Neuronal stem cell (in vitro differentiated cells): ENCODE measurements at regions not wholly inside any gene's neighbourhood (a gene's known extent, or its start where the extent isn't known, plus 50 kb on each side); places are given as distances from the start of the nearest gene placed in this dataset.

Experiments
- DNase-seq: peaks from one replicate; pipeline ENCODE4 v3.0.0-alpha.2; 2013; ENCODE audit warnings: low spot score
- H2AFZ ChIP-seq: one replicate; pipeline ENCODE4 v1.6.1; 2013; ENCODE audit warnings: mild to moderate bottlenecking, low read length, inconsistent platforms
- H2AK5ac ChIP-seq: 2 replicates; pipeline ENCODE4 v1.6.1; 2013; ENCODE audit warnings: low read depth, mild to moderate bottlenecking, inconsistent platforms, low read length, moderate library complexity, mixed read lengths
- H2BK120ac ChIP-seq: 2 replicates; pipeline ENCODE4 v1.6.1; 2013; ENCODE audit warnings: low read depth, mild to moderate bottlenecking, inconsistent platforms, low read length, moderate library complexity, mixed read lengths
- H2BK12ac ChIP-seq: one replicate; pipeline ENCODE4 v1.6.1; 2013; ENCODE audit warnings: low read length, inconsistent platforms
- H2BK15ac ChIP-seq: 2 replicates; pipeline ENCODE4 v1.6.1; 2013; ENCODE audit warnings: mild to moderate bottlenecking, low read length, inconsistent platforms, mixed read lengths
- H2BK5ac ChIP-seq: one replicate; pipeline ENCODE4 v1.6.1; 2013; ENCODE audit warnings: inconsistent platforms, mild to moderate bottlenecking, low read length, moderate library complexity
- H3K14ac ChIP-seq: one replicate; pipeline ENCODE4 v1.6.1; 2013; ENCODE audit warnings: low read length, inconsistent platforms
- H3K18ac ChIP-seq: 2 replicates; pipeline ENCODE4 v1.6.1; 2013; ENCODE audit warnings: low read length, inconsistent platforms
- H3K23ac ChIP-seq: 2 replicates; pipeline ENCODE4 v1.6.1; 2013; ENCODE audit warnings: low read depth, mild to moderate bottlenecking, mixed read lengths, low read length, inconsistent platforms; ENCODE audit not compliant: poor library complexity
- H3K27ac ChIP-seq: replicated peaks from 3 replicates; pipeline ENCODE4 v1.5.1; 2013; ENCODE audit warnings: low read length, inconsistent platforms
- H3K27me3 ChIP-seq, 3 experiments: 2 replicates each; pipeline ENCODE4 v1.6.1; 2013; ENCODE audit warnings: low read length in 3 of 3, mild to moderate bottlenecking in 2 of 3, inconsistent platforms in 1 of 3, low read depth in 1 of 3, mixed read lengths in 1 of 3, moderate library complexity in 1 of 3; ENCODE audit not compliant: control insufficient read depth in 3 of 3, insufficient read depth in 3 of 3
- H3K36me3 ChIP-seq, 2 donors: replicated peaks in 1 of 2; 2 replicates each; pipeline ENCODE4 v1.6.1; 2013; ENCODE audit warnings: low read length in 2 of 2; ENCODE audit not compliant: control insufficient read depth in 2 of 2, insufficient read depth in 2 of 2
- H3K4ac ChIP-seq: 2 replicates; pipeline ENCODE4 v1.6.1; 2013; ENCODE audit warnings: inconsistent platforms, mild to moderate bottlenecking, low read length, moderate library complexity
- H3K4me1 ChIP-seq, 2 donors: 1 replicate in 1 of 2; 2 replicates in 1 of 2; pipeline ENCODE4 v1.6.1; 2013; ENCODE audit warnings: low read length in 2 of 2, low read depth in 1 of 2; ENCODE audit not compliant: control insufficient read depth in 2 of 2, insufficient read depth in 1 of 2
- H3K4me2 ChIP-seq: one replicate; pipeline ENCODE4 v1.6.1; 2013; ENCODE audit warnings: mild to moderate bottlenecking, low read length, inconsistent platforms; ENCODE audit not compliant: insufficient read depth, poor library complexity, severe bottlenecking
- H3K4me3 ChIP-seq, 2 donors: 2 replicates each; pipeline ENCODE4 v1.5.1; 2013; ENCODE audit warnings: low read length in 2 of 2, mild to moderate bottlenecking in 2 of 2, inconsistent platforms in 1 of 2, moderate library complexity in 1 of 2
- H3K79me1 ChIP-seq: one replicate; pipeline ENCODE4 v1.6.1; 2013; ENCODE audit warnings: low read depth, mild to moderate bottlenecking, inconsistent platforms, low read length, moderate library complexity
- H3K9ac ChIP-seq: one replicate; pipeline ENCODE4 v1.6.1; 2013; ENCODE audit warnings: mild to moderate bottlenecking, low read depth, low read length, inconsistent platforms; ENCODE audit not compliant: poor library complexity
- H3K9me3 ChIP-seq, 2 donors: replicated peaks in 1 of 2; 2 replicates each; pipeline versions ENCODE3 to v1.6.1; 2013; ENCODE audit warnings: low read length in 2 of 2, mild to moderate bottlenecking in 2 of 2, inconsistent platforms in 1 of 2, low read depth in 1 of 2, mixed read lengths in 1 of 2, moderate library complexity in 1 of 2; ENCODE audit not compliant: control insufficient read depth in 2 of 2, insufficient read depth in 1 of 2
- H4K8ac ChIP-seq: one replicate; pipeline ENCODE4 v1.6.1; 2013; ENCODE audit warnings: low read depth, mild to moderate bottlenecking, inconsistent platforms, low read length, moderate library complexity
- H4K91ac ChIP-seq: one replicate; pipeline ENCODE4 v1.6.1; 2013; ENCODE audit warnings: low read length, low read depth, mild to moderate bottlenecking, inconsistent platforms; ENCODE audit not compliant: poor library complexity
- WGBS, 2 donors: extraction: QIAGEN DNeasy Blood & Tissue Kit; methylation state at CpG; one replicate each; pipeline ENCODE4 v1.1.7; 2013; ENCODE audit warnings: missing lambda C conversion rate in 2 of 2, mixed read lengths in 1 of 2; ENCODE audit not compliant: insufficient read length in 2 of 2, insufficient replicate concordance in 1 of 2; ENCODE audit errors: extremely low coverage in 2 of 2; 5-methylcytosine and 5-hydroxymethylcytosine counted together

- Histone ChIP-seq H3K4me2 (no peak overlapping the region), H3K27me3 (no peaks in the 10 kb centered on the region), H3K23ac (no peak overlapping the region), H4K91ac (no peak overlapping the region), H3K4me3 (no peak overlapping the region), H2AFZ (no peak overlapping the region), H3K14ac (no peak overlapping the region), H2BK15ac (no peak overlapping the region), H3K36me3 (no peaks in the 10 kb centered on the region), H3K4ac (no peak overlapping the region), H3K79me1 (no peaks in the 10 kb centered on the region), H3K27ac (no peak overlapping the region), H2BK12ac (no peak overlapping the region), H2BK120ac (no peak overlapping the region), H3K9me3 (no peaks in the 10 kb centered on the region), H4K8ac (no peak overlapping the region), H3K4me1 (no peaks in the 10 kb centered on the region), H2BK5ac (no peak overlapping the region), H2AK5ac (no peak overlapping the region), H3K9ac (no peak overlapping the region), H3K18ac (no peak overlapping the region)
- WGBS, 2 donors, result no CpG with 5 or more reads among the region's 3 CpGs
- DNase-seq, result no peak
These were observed 295.2 kb downstream of the SLC16A7 start for GRCh38 chr12:59890896-59891579.

- no peak overlapping the region for H2AK5ac ChIP-seq
- DNase-seq, result no peak
- H3K27me3 ChIP-seq, result no peaks in the 10 kb centered on the region
- no peak overlapping the region for H4K91ac ChIP-seq
- H3K79me1 ChIP-seq, result no peaks in the 10 kb centered on the region
- H2BK12ac ChIP-seq, result no peak overlapping the region
- WGBS, 2 donors, result no CpG with 5 or more reads among the region's 1 CpG
- no peak overlapping the region for H3K4ac ChIP-seq
- H3K14ac ChIP-seq, result no peak overlapping the region
- no peak overlapping the region for H2AFZ ChIP-seq
- H2BK5ac ChIP-seq, result no peak overlapping the region
- H3K4me2 ChIP-seq, result no peak overlapping the region
- no peak overlapping the region for H3K9ac ChIP-seq
- H3K23ac ChIP-seq, result no peak overlapping the region
- H3K18ac ChIP-seq, result no peak overlapping the region
- no peak overlapping the region for H3K4me3 ChIP-seq
- H3K27ac ChIP-seq, result no peak overlapping the region
- H2BK15ac ChIP-seq, result no peak overlapping the region
- H3K36me3 ChIP-seq, result no peaks in the 10 kb centered on the region
- no peaks in the 10 kb centered on the region for H3K9me3 ChIP-seq
- no peak overlapping the region for H4K8ac ChIP-seq
- H2BK120ac ChIP-seq, result no peak overlapping the region
- H3K4me1 ChIP-seq, result no peaks in the 10 kb centered on the region
These were observed 299.4 kb downstream of the SLC16A7 start for GRCh38 chr12:59895166-59895775.

- no peak for DNase-seq
- Histone ChIP-seq H3K79me1 (no peaks in the 10 kb centered on the region), H3K27me3 (no peaks in the 10 kb centered on the region), H3K23ac (no peak overlapping the region), H3K9me3 (no peaks in the 10 kb centered on the region), H4K8ac (no peak overlapping the region), H3K4me2 (no peak overlapping the region), H2AFZ (no peak overlapping the region), H2BK12ac (no peak overlapping the region), H2AK5ac (no peak overlapping the region), H2BK120ac (no peak overlapping the region), H3K9ac (no peak overlapping the region), H3K4me3 (no peak overlapping the region), H3K18ac (no peak overlapping the region), H3K4me1 (no peaks in the 10 kb centered on the region), H3K14ac (no peak overlapping the region), H3K4ac (no peak overlapping the region), H2BK15ac (no peak overlapping the region), H4K91ac (no peak overlapping the region), H2BK5ac (no peak overlapping the region), H3K36me3 (no peaks in the 10 kb centered on the region), H3K27ac (no peak overlapping the region)
- no CpG with 5 or more reads among the region's 3 CpGs for WGBS, 2 donors
These were observed 309.2 kb downstream of the SLC16A7 start for GRCh38 chr12:59904874-59905521.

- Histone ChIP-seq H4K8ac (no peak overlapping the region), H3K36me3 (no peaks in the 10 kb centered on the region), H2AK5ac (no peak overlapping the region), H3K79me1 (no peaks in the 10 kb centered on the region), H2AFZ (no peak overlapping the region), H3K9ac (no peak overlapping the region), H2BK120ac (no peak overlapping the region), H2BK15ac (no peak overlapping the region), H3K4me1 (no peaks in the 10 kb centered on the region), H4K91ac (no peak overlapping the region), H3K9me3 (no peaks in the 10 kb centered on the region), H3K18ac (no peak overlapping the region), H3K23ac (no peak overlapping the region), H3K27ac (no peak overlapping the region), H2BK12ac (no peak overlapping the region), H3K27me3 (no peaks in the 10 kb centered on the region), H3K14ac (no peak overlapping the region), H2BK5ac (no peak overlapping the region), H3K4me2 (no peak overlapping the region), H3K4me3 (no peak overlapping the region), H3K4ac (no peak overlapping the region)
- WGBS, 2 donors, result no CpG with 5 or more reads among the region's 3 CpGs
- DNase-seq, result no peak
These were observed 315.7 kb downstream of the SLC16A7 start for GRCh38 chr12:59911516-59911915.
